GM18861 (cell line): ENCODE measurements at regions not wholly inside any gene's neighbourhood (a gene's known extent, or its start where the extent isn't known, plus 50 kb on each side); places are given as distances from the start of the nearest gene placed in this dataset.
"Not testable (repeated sequence)": the region's sequence is repeated elsewhere in the genome, so short reads cannot be mapped to it uniquely, and the experiment has no call there.

Experiments used
- ATAC-seq: cut with Tn5 transposase; IDR thresholded peaks from one replicate; pipeline ENCODE4 v1.9.1; 2021; ENCODE audit not compliant: unreplicated experiment

- no peak for ATAC-seq
These were observed 51.7 kb downstream of the UBE2NL start for GRCh38 chrX:143935601-143936000.

DNA sequence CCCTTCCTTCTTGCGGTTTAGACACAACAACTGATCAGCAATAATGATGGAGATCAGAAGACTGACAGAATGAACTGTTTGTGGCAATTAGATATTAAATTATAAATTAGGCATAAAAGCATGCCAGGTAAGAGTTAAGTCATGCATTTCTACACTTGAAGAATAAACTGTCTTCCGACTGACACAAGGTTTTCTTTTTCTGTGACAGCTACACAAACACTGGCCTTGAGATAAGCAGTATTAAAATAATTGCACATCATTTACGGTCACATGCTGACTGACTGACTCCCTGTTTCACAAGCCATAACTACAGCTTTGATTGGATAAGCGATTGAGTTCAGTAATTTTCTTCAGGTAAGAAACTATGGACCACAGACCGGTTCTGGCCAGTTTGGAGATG, 56.2 kb downstream of the UBE2NL start:
- ATAC-seq: no peak

DNA sequence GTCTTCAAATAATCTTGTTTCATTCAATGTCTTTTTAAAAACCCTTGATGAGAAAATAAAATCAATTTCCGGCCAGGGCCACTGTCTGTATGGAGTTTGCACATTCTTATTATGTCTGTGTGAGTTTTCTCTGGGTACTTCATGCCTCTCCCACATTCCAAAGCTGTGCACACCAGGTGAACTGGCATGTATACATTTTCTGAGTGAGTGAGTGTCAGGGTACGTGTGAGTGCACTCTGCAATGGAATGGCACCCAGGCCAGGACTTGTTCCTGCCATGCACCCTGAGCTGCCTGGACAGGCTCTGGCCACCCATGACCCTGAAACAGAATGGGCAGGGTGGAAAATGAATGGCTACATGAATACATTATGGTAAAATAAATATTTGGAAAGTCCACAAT, 61.3 kb downstream of the UBE2NL start:
- ATAC-seq: no peak

DNA sequence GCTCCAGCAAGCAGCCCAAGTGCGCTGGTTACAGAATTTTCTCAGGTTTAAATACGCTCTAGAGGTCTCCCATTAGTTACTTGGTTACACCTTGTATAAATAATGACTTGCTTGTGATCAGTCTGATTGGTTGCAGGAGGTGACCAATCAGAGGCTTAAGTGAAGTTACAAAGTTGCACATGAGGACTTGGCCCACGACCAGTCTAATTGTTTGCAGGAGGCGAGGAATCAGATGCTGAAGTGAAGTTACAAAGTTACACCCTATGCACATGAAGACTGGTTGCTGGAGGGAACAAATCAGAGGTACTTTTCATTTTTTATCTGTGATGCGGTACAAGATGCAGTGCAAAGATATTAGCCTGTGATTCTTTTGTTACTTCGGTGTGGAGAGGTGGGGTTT, 80.7 kb downstream of the UBE2NL start:
- no peak for ATAC-seq

DNA sequence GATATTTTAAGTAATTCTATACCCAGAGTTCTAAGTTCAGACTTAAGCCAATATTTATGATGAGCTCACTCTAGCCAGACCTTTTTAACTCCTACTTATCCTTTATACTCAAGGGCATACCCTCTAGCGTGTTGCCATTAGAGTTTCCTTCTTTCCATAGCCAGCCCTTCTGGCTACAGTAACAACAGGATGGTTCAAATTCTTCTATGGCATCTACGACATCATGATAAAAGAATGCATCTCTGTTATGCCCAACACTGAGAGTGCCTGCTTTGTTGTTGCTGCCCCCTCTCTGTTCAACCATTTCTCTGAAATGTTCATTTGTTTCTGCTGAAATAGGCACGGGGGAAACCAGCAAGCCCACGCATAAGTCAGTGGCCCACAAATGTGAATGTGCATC, 104.5 kb downstream of the UBE2NL start:
- ATAC-seq: no peak

DNA sequence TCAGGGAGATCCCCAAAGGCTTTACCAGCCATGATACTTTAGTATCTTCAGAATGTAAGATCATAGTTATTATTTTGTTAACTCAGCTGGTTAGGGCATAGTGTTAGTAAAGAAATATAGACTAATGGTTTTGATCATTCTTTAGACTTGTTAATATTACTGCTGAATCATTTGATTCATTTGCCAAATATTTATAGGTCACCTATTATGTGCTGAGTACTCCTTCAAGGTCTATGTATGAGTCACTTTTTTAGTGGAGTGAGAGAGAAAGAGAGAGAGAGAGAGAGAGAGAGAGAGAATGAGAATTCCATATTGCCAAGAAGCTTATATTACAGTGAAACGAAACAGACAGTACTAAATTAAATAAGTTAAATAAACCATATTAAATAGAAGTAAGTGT, 110.3 kb downstream of the UBE2NL start:
- no peak for ATAC-seq

- ATAC-seq: no peak
These were observed 114.4 kb downstream of the UBE2NL start for GRCh38 chrX:143998261-143998660.

DNA sequence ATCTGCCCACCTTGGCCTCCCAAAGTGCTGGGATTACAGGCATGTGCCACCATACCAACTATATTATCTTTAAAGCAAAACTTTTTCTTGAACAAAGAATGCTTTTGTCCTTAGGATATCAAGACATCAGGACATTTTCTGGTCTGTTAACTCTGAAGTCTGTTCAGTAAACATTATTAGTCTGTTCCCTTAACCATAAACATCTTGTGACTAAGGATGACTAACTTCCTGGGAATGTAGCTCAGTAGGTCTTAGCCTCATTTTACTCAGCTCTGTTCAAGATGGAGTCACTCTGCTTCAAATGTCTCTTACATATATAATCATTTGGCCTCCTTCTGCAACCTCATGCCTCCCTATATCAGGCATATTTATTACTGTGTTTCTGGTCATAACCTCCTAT, 122.9 kb downstream of the UBE2NL start:
- ATAC-seq: no peak

DNA sequence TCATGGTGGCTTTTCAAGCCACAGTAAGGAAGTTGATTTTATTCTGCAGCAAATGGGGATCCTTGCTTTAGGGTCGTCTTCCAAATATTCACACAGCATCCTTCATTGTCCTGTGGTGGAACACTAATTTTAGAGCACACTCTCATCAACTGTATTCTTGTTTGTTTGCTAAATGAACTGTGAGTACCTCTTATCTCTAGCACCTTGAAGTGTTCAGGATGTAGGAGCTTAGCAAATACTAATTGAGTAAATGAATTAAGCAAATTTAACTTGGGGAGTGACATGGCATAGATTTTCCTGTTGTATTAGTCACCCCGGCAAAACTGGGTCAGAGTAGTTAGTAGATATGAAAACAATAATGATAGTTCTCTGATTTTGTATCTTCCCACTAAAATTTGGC, 156.9 kb downstream of the UBE2NL start:
- no peak for ATAC-seq

DNA sequence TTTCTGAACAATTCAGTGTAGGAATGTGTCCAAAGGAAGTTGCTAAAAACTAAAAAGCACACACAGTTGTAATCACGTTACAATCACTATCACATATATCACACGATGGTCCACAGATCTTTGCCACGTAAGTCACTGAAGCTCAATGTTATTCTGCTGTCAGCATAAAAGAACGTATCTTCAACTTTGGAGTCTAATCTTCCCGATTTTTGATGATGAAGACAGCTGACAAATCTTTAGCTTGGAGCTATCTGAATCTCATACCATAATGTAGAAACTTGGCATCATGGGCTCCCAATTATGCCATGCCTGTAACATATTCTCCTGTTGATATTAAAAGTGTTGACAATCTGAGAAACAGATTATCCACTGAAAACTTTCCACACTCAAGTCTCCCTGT, 158.4 kb downstream of the UBE2NL start:
- ATAC-seq: no peak

- ATAC-seq: no peak
These were observed 191.6 kb downstream of the UBE2NL start for GRCh38 chrX:144075432-144075831.

- not testable (repeated sequence) for ATAC-seq
These were observed 198.4 kb downstream of the UBE2NL start for GRCh38 chrX:144082237-144082636.

GRCh38 chrX:144089674-144090073, 205.8 kb downstream of the UBE2NL start:
- ATAC-seq: not testable (repeated sequence)

DNA sequence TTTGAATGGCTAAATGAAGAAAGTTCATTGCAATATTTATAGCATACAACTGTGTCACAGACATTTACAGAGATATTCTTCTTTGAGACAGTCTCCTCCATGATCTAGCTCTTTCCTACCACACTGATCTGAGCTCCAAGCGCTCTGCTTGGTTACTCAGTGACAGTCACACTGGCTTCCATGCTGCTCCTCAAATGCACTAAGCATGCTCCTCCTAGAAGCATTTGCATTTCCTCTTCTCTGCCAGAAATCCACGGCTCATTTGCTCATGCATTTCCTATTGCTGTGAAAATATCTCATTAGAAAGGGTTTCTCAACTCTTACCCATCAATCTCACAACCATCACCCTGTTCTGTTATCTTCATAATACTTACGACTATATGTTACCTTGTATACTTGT, 208.2 kb downstream of the UBE2NL start:
- not testable (repeated sequence) for ATAC-seq

DNA sequence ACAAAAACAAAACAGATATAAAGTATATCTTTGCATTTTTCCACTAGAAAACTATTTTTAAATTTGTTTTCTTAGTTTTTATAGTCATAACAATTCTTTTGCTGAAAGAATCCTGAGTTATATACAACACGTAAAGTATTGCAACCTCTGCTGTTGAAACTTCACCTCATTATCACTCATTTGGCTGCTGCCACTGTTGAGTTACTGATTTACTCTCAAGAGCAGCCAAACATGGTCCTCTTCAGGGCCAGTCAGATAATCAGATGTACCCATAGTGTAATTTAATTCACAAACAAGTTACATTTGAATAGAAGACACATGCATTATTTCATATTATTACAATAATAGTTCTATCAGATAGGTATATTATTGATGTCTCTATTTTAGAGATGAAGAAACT, 235.6 kb downstream of the UBE2NL start:
- ATAC-seq: not testable (repeated sequence)

DNA sequence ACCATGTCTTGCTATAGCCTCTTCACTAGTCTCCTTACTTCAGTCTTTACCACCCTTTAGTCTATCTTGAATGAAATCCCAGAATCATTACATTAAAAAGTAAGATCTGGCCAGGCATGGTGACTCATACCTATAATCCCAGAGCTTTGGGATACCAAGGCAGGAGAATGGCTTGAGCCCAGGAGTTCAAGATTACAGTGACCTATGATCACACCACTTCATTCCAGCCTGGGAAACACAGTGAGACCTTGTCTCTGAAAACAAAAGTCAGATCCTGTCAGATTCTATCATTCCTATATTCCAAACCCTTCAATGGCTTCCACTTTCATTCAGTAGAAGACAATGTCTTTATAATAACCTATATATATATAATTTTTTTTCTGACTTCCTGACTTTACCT, 237.7 kb downstream of the UBE2NL start:
- not testable (repeated sequence) for ATAC-seq

- ATAC-seq: not testable (repeated sequence)
These were observed 243.8 kb downstream of the UBE2NL start for GRCh38 chrX:144127570-144128169.

- ATAC-seq: not testable (repeated sequence)
These were observed 245.6 kb downstream of the UBE2NL start for GRCh38 chrX:144129511-144129910.

DNA sequence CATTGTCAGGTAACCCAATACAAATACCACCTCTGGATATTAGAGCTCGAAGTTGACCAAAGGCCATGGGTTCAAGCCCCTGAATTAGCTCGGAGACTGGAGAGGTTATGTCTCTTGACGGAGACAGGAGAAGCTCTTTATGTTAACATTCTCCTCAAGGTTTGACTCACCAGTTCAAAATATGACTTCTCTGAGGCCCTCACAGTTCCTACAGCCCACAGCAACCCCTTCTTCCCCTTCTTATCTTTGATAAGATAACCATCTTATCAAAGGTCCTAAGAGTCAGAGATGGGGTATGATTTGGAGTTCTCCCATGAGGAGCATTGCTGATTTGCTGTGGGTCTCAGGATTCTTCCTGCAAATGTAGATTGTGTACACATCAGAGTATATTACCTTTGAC, 246.6 kb downstream of the UBE2NL start:
- ATAC-seq: not testable (repeated sequence)

GRCh38 chrX:144131080-144131479, 247.2 kb downstream of the UBE2NL start:
- not testable (repeated sequence) for ATAC-seq

- ATAC-seq: not testable (repeated sequence)
These were observed 250.7 kb downstream of the UBE2NL start for GRCh38 chrX:144134448-144135119.

DNA sequence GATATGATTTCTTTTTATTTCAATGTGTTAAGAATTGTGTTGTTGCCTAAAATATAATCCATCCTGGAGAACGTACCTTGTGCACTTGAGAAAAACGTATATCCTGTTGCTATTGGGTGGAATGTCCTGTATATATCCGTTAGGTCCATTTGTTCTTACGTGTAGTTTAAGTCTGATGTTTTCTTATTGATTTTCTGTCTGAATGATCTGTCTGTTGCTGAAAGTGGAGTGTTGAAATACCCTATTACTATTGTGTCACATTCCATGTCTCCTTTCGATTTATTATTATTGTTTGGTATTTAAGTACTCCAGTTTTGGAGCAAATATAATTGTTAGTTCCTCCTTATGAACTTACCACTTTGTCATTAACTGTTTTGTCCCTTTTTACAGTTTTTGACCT, 270.6 kb downstream of the UBE2NL start:
- not testable (repeated sequence) for ATAC-seq

- ATAC-seq: peak; percentile 66
These were observed 301.3 kb downstream of the UBE2NL start for GRCh38 chrX:144185197-144185596.
